ENCODE measurements at regions not wholly inside any gene's neighbourhood (a gene's known extent, or its start where the extent isn't known, plus 50 kb on each side); places are given as distances from the start of the nearest gene placed in this dataset.

DNA sequence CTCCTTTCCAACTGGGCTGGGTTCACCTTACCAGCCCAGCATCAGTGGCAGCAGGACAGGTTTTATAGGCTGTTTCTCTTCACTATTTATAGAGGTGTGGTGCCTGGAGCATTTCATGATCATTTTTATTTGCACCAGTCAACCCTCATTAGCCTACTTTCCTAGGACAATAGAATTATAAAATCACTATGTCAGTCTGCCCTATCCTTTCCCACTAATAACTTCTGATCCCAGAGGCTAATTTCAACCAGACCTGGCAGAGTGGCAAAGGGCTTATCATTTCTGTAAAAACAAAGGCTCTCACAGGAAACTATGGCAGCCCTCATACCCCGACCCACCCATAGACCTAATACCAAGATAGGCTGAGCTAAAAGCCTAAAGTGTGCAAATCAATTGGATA is 243.5 kb upstream of the TMEFF2 start:
- Mint-ChIP-seq H3K27ac (no peak overlapping the region), H3K4me1 (no peaks in the 10 kb centered on the region), H3K4me3 (no peak overlapping the region), H3K9me3 (ENCODE audit: insufficient read depth) (no peaks in the 10 kb centered on the region), H3K27me3 (no peaks in the 10 kb centered on the region)
- Histone ChIP-seq H3K36me3 (replicated peaks in 1 of 2; ENCODE audit: control extremely low read depth in 1 of 2, control insufficient read depth in 1 of 2, extremely low read depth in 1 of 2, insufficient read depth in 2 of 2, low read length in 1 of 2) (no peaks in the 10 kb centered on the region), H3K27me3 (replicated peaks in 1 of 4; ENCODE audit: control extremely low read depth in 1 of 4, control insufficient read depth in 3 of 4, insufficient read depth in 4 of 4, low read length in 3 of 4) (no peaks in the 10 kb centered on the region), H3K4me3 (ENCODE audit: control extremely low read depth in 1 of 5, extremely low read depth in 1 of 5, insufficient read depth in 1 of 5, low read depth in 2 of 5, low read length in 4 of 5) (no peak overlapping the region), H3K9ac (ENCODE audit: low read length) (no peak overlapping the region), H3K4me1 (ENCODE audit: control insufficient read depth in 2 of 2, insufficient read depth in 2 of 2, low read length in 2 of 2) (no peaks in the 10 kb centered on the region), H3K9me3 (ENCODE audit: control extremely low read depth in 1 of 3, control insufficient read depth in 2 of 3, insufficient read depth in 1 of 3, low read length in 2 of 3) (no peaks in the 10 kb centered on the region), H4K20me1 (ENCODE audit: control insufficient read depth, insufficient read depth, low read length, poor library complexity, severe bottlenecking) (no peaks in the 10 kb centered on the region), H3K79me2 (ENCODE audit: control insufficient read depth, insufficient read depth, low read length) (no peaks in the 10 kb centered on the region), H3K27ac (ENCODE audit: low read length in 2 of 2) (no peak overlapping the region), H2AFZ (ENCODE audit: insufficient read depth, low read depth, low read length, poor library complexity, severe bottlenecking) (no peak overlapping the region), H3K4me2 (replicated peaks; ENCODE audit: low read depth, low read length, poor library complexity, severe bottlenecking) (no peak overlapping the region)
- ChIA-PET POLR2A (no interaction called here), CTCF (no interaction called here)
- intact Hi-C loops (cut with micrococcal nuclease): no loop called here
- DNase-seq (no peak), ATAC-seq (ENCODE audit: low read depth) (no peak)
- TF ChIP-seq, protein P1, sequence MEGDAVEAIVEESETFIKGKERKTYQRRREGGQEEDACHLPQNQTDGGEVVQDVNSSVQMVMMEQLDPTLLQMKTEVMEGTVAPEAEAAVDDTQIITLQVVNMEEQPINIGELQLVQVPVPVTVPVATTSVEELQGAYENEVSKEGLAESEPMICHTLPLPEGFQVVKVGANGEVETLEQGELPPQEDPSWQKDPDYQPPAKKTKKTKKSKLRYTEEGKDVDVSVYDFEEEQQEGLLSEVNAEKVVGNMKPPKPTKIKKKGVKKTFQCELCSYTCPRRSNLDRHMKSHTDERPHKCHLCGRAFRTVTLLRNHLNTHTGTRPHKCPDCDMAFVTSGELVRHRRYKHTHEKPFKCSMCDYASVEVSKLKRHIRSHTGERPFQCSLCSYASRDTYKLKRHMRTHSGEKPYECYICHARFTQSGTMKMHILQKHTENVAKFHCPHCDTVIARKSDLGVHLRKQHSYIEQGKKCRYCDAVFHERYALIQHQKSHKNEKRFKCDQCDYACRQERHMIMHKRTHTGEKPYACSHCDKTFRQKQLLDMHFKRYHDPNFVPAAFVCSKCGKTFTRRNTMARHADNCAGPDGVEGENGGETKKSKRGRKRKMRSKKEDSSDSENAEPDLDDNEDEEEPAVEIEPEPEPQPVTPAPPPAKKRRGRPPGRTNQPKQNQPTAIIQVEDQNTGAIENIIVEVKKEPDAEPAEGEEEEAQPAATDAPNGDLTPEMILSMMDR (IDR thresholded peaks at IDR 0.05): no peak
- no peak for TF ChIP-seq EZH2 (IDR thresholded peaks at IDR 0.05; ENCODE audit: borderline replicate concordance, insufficient read depth, low read depth, low read length, poor library complexity, severe bottlenecking)
- WGBS (ENCODE audit: insufficient coverage): no CpG with 5 or more reads among the region's 1 CpG

DNA sequence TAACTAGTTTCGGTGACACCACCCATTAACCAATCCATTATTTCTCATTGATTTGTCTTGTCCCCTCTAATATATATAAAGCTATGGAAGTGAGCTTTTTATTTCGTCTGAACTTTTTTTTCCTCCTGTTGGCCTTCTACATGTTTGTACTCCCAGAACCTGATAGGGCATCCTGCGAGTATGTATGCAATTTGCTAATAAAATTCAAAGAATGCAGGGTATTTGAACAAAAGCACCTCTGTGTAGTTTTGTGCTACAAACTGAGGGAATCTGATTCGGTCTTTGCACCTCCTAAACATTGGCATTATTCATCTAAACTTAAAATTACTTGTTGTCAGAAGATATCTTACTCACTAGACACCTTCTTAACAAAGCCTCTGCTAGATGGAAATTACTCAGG is 242.9 kb upstream of the TMEFF2 start:
- DNase-seq: no peak
- no peak overlapping the region for H3K4me2 ChIP-seq (replicated peaks; ENCODE audit: low read depth, low read length, poor library complexity, severe bottlenecking)
- Mint-ChIP-seq H3K27me3 (no peaks in the 10 kb centered on the region), H3K4me3 (no peak overlapping the region), H3K9me3 (ENCODE audit: insufficient read depth) (no peaks in the 10 kb centered on the region), H3K27ac (no peak overlapping the region), H3K4me1 (no peaks in the 10 kb centered on the region)
- TF ChIP-seq, protein P1 (IDR thresholded peaks at IDR 0.05): no peak
- TF ChIP-seq EZH2 (IDR thresholded peaks at IDR 0.05; ENCODE audit: borderline replicate concordance, insufficient read depth, low read depth, low read length, poor library complexity, severe bottlenecking): no peak
- ChIA-PET CTCF (no interaction called here), POLR2A (no interaction called here)
- H3K27ac ChIP-seq (ENCODE audit: low read length in 2 of 2): no peak overlapping the region
- intact Hi-C loops (cut with micrococcal nuclease): no loop called here
- ATAC-seq (ENCODE audit: low read depth): no peak
- no peak overlapping the region for H2AFZ ChIP-seq (ENCODE audit: insufficient read depth, low read depth, low read length, poor library complexity, severe bottlenecking)
- no peaks in the 10 kb centered on the region for H4K20me1 ChIP-seq (ENCODE audit: control insufficient read depth, insufficient read depth, low read length, poor library complexity, severe bottlenecking)
- H3K4me1 ChIP-seq (ENCODE audit: control insufficient read depth in 2 of 2, insufficient read depth in 2 of 2, low read length in 2 of 2): no peaks in the 10 kb centered on the region
- H3K36me3 ChIP-seq (replicated peaks in 1 of 2; ENCODE audit: control extremely low read depth in 1 of 2, control insufficient read depth in 1 of 2, extremely low read depth in 1 of 2, insufficient read depth in 2 of 2, low read length in 1 of 2): no peaks in the 10 kb centered on the region
- H3K79me2 ChIP-seq (ENCODE audit: control insufficient read depth, insufficient read depth, low read length): no peaks in the 10 kb centered on the region
- H3K27me3 ChIP-seq (replicated peaks in 1 of 4; ENCODE audit: control extremely low read depth in 1 of 4, control insufficient read depth in 3 of 4, insufficient read depth in 4 of 4, low read length in 3 of 4): no peaks in the 10 kb centered on the region
- H3K9me3 ChIP-seq (ENCODE audit: control extremely low read depth in 1 of 3, control insufficient read depth in 2 of 3, insufficient read depth in 1 of 3, low read length in 2 of 3): no peaks in the 10 kb centered on the region
- no peak overlapping the region for H3K4me3 ChIP-seq (ENCODE audit: control extremely low read depth in 1 of 5, extremely low read depth in 1 of 5, insufficient read depth in 1 of 5, low read depth in 2 of 5, low read length in 4 of 5)
- H3K9ac ChIP-seq (ENCODE audit: low read length): no peak overlapping the region
- no CpG with 5 or more reads among the region's 4 CpGs for WGBS (ENCODE audit: insufficient coverage)

All from B cell (primary cell).